GM08714 (cell line): ENCODE measurements at regions not wholly inside any gene's neighbourhood (a gene's known extent, or its start where the extent isn't known, plus 50 kb on each side); places are given as distances from the start of the nearest gene placed in this dataset.

Source experiments
- H3K4me3 ChIP-seq: fragments of 200-500 bp; sonication (Bioruptor generic); 2 replicates; pipeline ENCODE4 v1.5.1; 2014; ENCODE audit warnings: mild to moderate bottlenecking, low read length, inconsistent platforms
- ZNF274 ChIP-seq: IDR thresholded peaks from 2 replicates; pipeline ENCODE4 v1.6.1; 2012; ENCODE audit warnings: mild to moderate bottlenecking, low read depth, low read length

DNA sequence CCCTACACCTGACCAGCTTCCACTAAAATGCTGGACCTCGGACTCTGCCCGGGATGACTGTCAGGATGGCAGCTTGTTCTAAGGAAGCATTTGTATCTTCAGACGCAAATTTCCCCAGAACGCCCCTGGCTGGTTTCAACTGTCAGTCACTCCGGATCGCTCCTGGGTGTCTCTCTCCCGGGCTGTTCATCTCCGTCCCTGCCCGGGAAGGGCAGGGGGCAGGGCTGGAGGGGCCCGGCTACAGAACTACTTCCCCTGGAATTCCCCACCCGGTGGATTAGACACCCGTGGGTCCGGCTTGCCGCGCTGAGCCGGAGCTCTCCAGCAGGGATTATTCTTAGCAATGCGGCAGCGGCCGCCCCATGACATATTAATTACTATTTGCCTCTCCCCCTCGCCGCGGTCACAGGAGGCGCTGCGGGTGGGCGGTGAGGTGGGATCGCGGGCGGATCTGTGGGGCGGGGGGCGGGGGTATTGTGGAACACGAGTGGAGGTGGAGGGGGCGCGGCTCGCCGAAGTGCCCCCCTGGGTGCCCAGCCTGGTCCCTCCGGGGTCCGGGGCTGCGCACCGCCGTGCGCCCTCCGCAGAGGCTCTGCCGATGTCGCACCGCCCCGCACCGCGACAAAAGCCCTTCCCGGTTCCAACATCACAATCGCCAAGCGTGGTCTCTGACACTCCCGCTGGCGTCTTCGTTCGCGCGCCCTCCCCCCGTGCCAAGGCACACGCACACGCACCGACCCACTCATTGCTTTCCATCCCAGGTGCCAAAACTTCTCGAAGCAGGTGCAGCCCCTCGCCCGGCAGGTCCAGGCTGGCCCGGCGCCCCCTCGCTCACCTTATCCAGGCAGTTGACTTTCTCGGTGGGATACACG, 276.1 kb upstream of the NEBL start:
- H3K4me3 ChIP-seq = peak overlapping the region; percentile 45
- TF ChIP-seq ZNF274 = no peak

DNA sequence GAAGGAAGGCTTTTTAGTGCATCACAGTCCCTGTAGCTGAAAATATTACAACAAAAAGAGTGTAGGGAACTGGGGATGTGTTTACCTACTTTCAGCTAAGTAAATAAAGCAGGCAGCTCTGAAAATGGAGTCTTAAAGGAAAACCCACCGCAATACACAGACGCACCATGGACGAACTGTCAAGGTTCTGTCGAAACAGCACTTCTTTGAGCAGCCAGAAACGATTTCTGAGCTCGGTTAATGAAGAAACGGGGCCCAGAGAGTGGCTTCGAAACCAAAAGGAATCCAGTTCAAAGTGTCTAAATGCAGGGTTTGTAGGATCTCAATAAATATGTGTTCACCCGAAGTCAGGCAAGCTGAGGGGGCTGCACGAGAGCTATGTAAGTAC, 275.4 kb upstream of the NEBL start:
- TF ChIP-seq ZNF274 = no peak
- no peak overlapping the region for H3K4me3 ChIP-seq

DNA sequence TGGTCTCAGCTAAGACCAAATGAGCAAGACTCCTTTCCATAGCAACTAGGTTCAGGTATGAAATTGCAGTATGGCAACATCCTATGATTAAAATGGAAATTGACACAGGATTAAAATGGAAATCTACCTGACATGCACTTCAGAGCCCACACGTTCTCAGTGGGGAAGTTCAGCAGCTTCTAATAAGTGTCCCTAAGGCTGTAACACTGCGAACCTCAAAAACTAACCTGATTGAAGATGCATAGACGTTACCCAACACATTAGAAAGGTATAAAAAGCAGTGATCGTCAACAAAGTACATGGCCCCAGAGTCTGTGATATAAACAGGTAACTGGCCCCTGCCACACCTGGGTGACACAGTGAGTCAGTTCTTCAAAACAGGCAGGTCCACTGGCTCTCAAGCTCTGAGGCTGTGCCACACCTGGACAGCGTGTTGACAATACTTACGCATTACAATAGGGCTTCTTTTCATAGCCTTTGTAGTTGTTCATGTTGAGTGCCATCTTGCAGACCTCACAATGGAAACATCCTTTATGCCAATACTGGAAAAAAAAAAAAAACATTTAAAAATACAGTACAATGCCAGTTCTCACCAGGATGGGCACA, 274.9 kb upstream of the NEBL start:
- no peak overlapping the region for H3K4me3 ChIP-seq
- TF ChIP-seq ZNF274 = no peak

DNA sequence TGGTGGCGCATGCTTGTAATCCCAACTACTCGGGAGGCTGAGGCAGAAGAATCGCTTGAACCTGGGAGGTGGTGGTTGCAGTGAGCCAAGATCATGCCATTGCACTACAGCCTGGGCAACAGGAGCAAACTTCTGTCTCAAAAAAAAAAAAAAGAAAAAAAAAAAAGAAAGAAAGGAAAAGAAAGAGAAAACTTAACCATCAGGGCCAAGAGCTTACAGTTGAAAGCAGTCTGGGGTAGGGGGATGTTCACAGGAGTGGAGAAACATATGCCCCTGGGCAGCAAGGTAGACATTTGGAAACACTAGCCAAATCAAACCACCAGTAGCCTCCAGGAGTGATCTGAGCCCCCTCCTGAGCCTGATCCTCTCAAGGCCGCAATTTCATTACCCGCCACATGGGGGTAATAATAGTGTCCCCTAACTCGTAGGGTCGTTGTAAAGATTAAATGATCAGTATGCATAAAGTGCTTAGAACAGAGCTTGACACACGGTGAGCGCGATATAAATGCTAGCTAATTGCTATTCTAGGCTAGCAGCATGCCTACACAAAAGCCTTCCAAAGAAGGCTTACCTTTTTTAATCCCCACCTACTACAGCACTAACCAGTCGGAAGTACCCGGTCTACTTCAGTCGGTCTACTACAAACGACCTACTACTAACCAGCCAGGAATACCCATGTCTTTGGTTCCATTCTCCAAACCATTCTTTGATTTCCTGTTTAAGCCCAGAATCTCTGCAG, 274.3 kb upstream of the NEBL start:
- no peak overlapping the region for H3K4me3 ChIP-seq
- no peak for TF ChIP-seq ZNF274

DNA sequence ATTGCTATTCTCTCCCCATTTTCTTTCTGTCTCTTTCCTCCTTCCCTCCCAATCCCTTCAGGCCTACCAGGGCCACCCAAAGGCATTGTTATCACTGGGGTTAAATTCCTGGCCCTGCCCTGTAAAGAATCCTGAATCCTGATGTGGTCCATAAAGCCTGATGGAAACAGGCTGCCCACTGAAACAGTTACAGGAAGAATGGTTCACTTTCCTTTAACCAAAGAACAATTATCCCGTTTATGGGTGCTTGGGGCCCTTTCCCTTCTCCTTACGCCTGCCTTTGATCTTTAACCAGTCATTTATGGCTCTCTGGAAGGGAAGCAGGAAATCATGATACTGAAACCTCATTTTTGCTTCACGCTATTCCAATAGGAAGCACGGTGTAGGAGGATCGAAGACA, 273.1 kb upstream of the NEBL start:
- no peak for TF ChIP-seq ZNF274
- H3K4me3 ChIP-seq = no peak overlapping the region

DNA sequence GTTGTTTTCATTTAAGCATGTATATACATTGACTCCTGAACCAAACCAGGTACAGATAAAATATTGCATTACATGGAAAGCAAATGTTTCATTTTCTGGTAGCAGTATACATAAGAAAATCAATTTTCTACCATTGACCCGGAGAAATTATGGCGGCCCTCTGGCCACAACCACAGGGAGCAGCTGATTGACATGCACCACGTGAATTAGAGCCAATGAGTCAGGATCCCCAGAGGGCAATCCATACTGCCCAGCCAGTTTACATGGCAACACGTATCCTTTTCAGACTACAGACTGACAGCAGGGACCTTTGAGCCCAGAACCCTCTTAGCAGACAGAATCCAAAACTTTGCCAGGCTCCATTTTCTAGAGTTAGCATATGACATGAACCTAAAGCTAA, 272.2 kb upstream of the NEBL start:
- no peak for TF ChIP-seq ZNF274
- no peak overlapping the region for H3K4me3 ChIP-seq

DNA sequence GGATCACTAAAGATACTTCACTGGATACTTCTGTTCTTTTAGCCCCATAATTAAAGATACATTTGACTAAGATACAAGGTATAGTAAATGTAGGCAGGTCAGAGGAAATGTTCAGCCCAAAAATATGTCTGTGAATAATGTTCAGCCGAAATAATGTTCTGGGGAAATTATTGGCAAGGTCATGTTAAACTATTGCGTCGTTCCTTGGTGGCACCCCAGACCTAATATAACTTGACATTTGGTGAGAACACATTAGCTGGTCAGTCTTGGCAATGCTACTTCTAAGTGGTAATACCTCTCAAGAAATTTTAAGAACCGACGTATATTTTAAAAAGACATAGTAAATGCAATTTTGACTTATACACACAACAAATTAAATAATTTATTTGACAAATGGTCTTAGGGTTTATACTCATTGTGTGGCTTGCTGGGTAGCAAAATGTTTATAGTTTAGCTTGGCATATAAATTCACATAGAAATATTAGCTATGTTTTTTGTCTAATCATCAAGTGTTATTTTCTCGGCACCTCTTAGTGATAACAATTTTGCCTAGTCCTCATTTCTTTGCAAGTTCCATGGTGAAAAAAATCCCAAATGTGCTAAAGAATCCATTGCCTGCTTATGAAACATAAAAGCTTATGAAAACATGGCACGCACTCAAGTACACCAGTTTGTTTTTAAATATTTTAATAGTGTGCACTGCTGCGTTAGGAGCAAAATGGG, 270.3 kb upstream of the NEBL start:
- no peak for TF ChIP-seq ZNF274
- H3K4me3 ChIP-seq = no peak overlapping the region

DNA sequence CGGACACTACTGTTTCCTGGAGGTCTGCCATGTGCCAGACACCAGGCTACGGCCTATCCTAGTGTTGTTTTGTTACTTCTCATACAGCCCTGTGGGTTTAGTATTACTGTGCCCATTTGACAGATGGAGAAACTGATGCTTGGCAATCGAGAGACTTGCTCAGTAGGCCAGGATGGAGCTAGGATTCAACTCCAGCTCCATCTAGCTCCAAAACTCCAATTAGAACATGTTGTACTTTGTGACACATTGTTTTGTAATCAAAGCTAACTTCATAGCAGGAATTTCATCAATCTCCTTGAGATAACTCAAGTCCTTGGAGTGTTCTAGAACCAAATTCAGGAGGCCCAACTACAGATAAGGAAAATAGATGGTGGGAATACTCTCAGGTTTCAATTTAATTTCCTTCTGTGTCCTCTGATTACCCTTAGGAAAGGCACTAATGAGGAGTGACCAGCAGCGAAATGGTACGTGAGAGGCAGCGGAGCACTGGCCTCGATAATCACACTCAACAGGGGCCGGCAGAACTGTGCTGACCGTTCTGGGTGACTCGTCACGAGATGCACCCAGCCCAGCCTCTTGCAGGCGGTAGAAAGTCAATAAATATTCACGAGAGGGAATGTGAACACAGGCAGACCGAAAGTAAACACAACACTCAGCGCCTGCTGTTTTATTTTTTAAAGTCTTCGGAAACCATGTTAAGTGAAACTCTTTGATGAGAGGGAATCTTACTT, 269.6 kb upstream of the NEBL start:
- no peak for TF ChIP-seq ZNF274

DNA sequence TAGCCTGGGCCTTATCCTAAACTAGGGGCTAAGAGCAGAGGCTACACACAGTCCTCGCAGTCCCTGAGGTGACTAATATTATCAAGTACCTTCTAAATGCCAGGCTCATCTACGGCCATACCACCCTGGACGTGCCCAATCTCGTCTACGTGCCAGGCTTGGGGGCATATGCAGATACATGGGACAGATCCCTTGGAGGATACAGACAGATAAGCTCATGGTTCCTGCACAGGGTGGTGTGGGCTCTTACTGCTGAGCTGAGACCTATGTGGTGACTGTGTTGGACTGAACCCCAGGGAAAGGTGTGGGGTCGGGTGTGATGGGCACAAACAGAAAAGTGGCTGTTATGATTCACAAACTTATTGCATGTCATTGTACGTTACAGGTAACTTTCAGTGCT, 268.4 kb upstream of the NEBL start:
- no peak for TF ChIP-seq ZNF274
- H3K4me3 ChIP-seq = no peak overlapping the region

More for the DNA sequence above, 269.6 kb upstream of the NEBL start:
- H3K4me3 ChIP-seq = no peak overlapping the region

DNA sequence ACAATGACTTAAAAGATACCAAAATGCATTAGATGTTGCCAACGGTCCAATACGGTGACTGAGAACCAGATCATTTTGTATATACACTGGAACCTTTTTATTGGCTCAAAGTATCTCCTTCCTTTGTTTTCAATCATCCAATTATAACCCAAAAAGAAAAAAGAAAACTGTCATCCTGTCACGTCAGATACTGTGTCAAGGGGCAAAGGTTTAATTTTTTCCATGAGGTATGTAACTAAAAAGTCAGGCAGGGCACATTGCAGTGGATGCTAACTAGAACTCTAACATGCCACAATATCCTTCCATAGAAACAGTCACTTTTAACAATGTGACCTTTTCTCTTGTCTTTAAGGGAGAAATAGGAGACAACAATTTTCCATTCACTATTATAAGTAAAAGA, 267.6 kb upstream of the NEBL start:
- TF ChIP-seq ZNF274 = no peak
- no peak overlapping the region for H3K4me3 ChIP-seq

DNA sequence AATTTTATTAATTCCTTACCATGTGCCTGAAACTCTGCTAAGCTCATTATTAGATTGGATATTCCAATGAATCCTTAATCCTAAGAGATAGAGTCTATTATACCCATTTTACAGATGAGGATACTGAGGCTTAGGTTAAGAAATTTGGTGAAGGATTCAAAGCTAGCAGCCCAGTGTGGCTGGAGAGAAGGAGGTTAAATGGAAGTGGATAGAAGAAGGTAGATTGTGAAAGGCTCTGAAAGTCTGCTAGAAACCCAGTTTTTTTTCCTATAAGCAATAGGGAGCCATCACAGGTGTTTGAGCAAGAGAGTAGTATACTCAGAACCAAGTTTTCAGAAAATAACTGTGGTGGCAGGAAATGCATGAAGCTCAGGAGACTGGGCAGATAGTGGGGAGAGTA, 265.8 kb upstream of the NEBL start:
- TF ChIP-seq ZNF274 = no peak
- H3K4me3 ChIP-seq = no peak overlapping the region

DNA sequence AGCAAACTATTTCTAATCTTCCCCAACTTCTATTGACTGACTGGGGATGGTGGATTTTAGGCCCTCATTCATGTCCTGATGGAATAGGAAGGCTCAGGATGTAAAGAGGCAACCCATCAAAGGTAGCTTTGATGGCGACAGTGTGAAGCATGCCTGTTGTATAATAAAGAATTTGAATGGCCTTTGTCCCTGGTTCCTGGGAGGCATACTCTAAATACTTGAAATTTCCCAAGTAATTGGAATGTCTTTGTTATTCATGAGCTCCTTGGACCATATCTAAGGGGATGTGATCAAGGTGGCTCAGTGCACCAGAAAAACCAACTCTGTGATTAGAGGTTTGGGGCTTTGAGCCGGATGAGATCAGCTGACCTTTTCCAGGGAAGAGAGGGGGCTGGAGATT, 264.5 kb upstream of the NEBL start:
- no peak overlapping the region for H3K4me3 ChIP-seq
- no peak for TF ChIP-seq ZNF274

DNA sequence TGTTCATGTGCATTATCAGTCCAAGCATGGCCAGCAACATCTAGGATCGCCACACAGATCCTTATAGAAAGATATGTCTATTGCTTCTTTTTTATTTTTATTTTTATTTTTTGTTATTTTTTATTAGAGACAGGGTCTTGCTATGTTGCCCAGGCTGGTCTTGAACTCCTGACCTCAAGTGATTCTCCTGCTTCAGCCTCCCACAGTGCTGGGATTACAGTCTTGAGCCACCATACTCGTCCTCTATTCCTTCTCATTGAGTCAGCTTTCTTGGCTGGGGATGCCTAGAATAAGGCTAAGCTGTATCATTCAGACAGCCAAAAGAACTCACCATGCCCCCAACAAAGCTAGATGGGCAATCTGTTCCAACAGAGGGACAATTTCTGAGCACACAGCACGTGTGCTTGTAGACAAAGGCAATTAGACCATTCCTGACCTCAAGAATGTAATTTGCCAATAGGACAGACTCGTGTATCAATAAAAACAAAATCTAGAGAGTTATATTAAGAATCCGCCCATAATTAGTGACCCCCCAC, 264.0 kb upstream of the NEBL start:
- no peak overlapping the region for H3K4me3 ChIP-seq
- no peak for TF ChIP-seq ZNF274
